H9 (cell line): ENCODE measurements at regions not wholly inside any gene's neighbourhood (a gene's known extent, or its start where the extent isn't known, plus 50 kb on each side); places are given as distances from the start of the nearest gene placed in this dataset.
A peak's percentile ranks its signal among the peaks of the same experiment; 100 is the strongest.

Experiments used
- DNase-seq: peaks from one replicate; pipeline ENCODE4 v3.0.0-alpha.2; 2017
- H2AFZ ChIP-seq: one replicate; pipeline ENCODE4 v1.6.1; 2013; ENCODE audit warnings: mild to moderate bottlenecking, low read length, control low read depth, moderate library complexity
- H2AK5ac ChIP-seq: 2 replicates; pipeline ENCODE4 v1.6.1; 2013; ENCODE audit warnings: low read length, control low read depth, mixed read lengths; ENCODE audit not compliant: insufficient read length
- H2BK120ac ChIP-seq: one replicate; pipeline ENCODE4 v1.6.1; 2013; ENCODE audit warnings: low read depth, mild to moderate bottlenecking, low read length, control low read depth, inconsistent platforms; ENCODE audit not compliant: poor library complexity, severe bottlenecking
- H2BK12ac ChIP-seq: 2 replicates; pipeline ENCODE4 v1.6.1; 2013; ENCODE audit warnings: low read length, control low read depth, mixed read lengths, low read depth; ENCODE audit not compliant: insufficient read length
- H2BK15ac ChIP-seq: 2 replicates; pipeline ENCODE4 v1.6.1; 2013; ENCODE audit warnings: low read depth, low read length, control low read depth
- H2BK20ac ChIP-seq: one replicate; pipeline ENCODE4 v1.6.1; 2013; ENCODE audit warnings: low read depth, mild to moderate bottlenecking, low read length, control low read depth, inconsistent platforms; ENCODE audit not compliant: poor library complexity, severe bottlenecking
- H2BK5ac ChIP-seq: 2 replicates; pipeline ENCODE4 v1.6.1; 2013; ENCODE audit warnings: low read length, control low read depth, mixed read lengths; ENCODE audit not compliant: insufficient read length
- H3K14ac ChIP-seq: 2 replicates; pipeline ENCODE4 v1.6.1; 2013; ENCODE audit warnings: low read length, control low read depth; ENCODE audit not compliant: insufficient read depth
- H3K18ac ChIP-seq: 2 replicates; pipeline ENCODE4 v1.6.1; 2013; ENCODE audit warnings: low read depth, mild to moderate bottlenecking, mixed read lengths, low read length, control low read depth; ENCODE audit not compliant: insufficient read length
- H3K23ac ChIP-seq: 2 replicates; pipeline ENCODE4 v1.6.1; 2013; ENCODE audit warnings: low read length, control low read depth, mixed read lengths, low read depth; ENCODE audit not compliant: insufficient read length
- H3K23me2 ChIP-seq: 2 replicates; pipeline ENCODE4 v1.6.1; 2013; ENCODE audit warnings: low read depth, mild to moderate bottlenecking, mixed read lengths, low read length, control low read depth; ENCODE audit not compliant: insufficient read length, poor library complexity, severe bottlenecking
- H3K27ac ChIP-seq: 2 replicates; pipeline ENCODE4 v1.5.1; 2013; ENCODE audit warnings: low read length, control low read depth, mixed read lengths, low read depth; ENCODE audit not compliant: insufficient read length
- H3K27me3 ChIP-seq: 2 replicates; pipeline ENCODE4 v1.6.1; 2013; ENCODE audit warnings: low read length, control low read depth, inconsistent platforms; ENCODE audit not compliant: insufficient read depth
- H3K4ac ChIP-seq: 2 replicates; pipeline ENCODE4 v1.6.1; 2013; ENCODE audit warnings: low read depth, mild to moderate bottlenecking, control low read depth, inconsistent platforms, low read length, moderate library complexity
- H3K4me1 ChIP-seq: 2 replicates; pipeline ENCODE4 v1.6.1; 2013; ENCODE audit warnings: low read length, control low read depth, inconsistent platforms; ENCODE audit not compliant: insufficient read depth
- H3K4me2 ChIP-seq: 2 replicates; pipeline ENCODE4 v1.6.1; 2013; ENCODE audit warnings: low read length, control low read depth, mixed read lengths; ENCODE audit not compliant: insufficient read length, insufficient read depth
- H3K56ac ChIP-seq: 2 replicates; pipeline ENCODE4 v1.6.1; 2013; ENCODE audit warnings: low read depth, mild to moderate bottlenecking, mixed read lengths, low read length, control low read depth; ENCODE audit not compliant: insufficient read length
- H3K79me1 ChIP-seq: 2 replicates; pipeline ENCODE4 v1.6.1; 2013; ENCODE audit warnings: low read depth, mild to moderate bottlenecking, moderate library complexity, low read length, control low read depth, inconsistent platforms; ENCODE audit not compliant: insufficient read depth, poor library complexity, severe bottlenecking
- H3K79me2 ChIP-seq: 2 replicates; pipeline ENCODE4 v1.6.1; 2013; ENCODE audit warnings: low read length, control low read depth, inconsistent platforms; ENCODE audit not compliant: insufficient read depth
- H3K9ac ChIP-seq: 2 replicates; pipeline ENCODE4 v1.6.1; 2013; ENCODE audit warnings: low read length, control low read depth, mixed read lengths; ENCODE audit not compliant: insufficient read length; ENCODE audit errors: extremely low read depth
- H3K9me3 ChIP-seq: one replicate; pipeline ENCODE4 v1.6.1; 2013; ENCODE audit warnings: low read depth, low read length, inconsistent platforms; ENCODE audit not compliant: control insufficient read depth
- H3T11ph ChIP-seq: one replicate; pipeline ENCODE4 v1.6.1; 2013; ENCODE audit warnings: mild to moderate bottlenecking, low read length, control low read depth, inconsistent platforms
- H4K20me1 ChIP-seq: one replicate; pipeline ENCODE4 v1.6.1; 2013; ENCODE audit not compliant: control insufficient read depth, insufficient read length, insufficient read depth
- H4K5ac ChIP-seq: 2 replicates; pipeline ENCODE4 v1.6.1; 2013; ENCODE audit warnings: low read depth, mild to moderate bottlenecking, mixed read lengths, low read length, control low read depth; ENCODE audit not compliant: insufficient read length
- H4K8ac ChIP-seq: replicated peaks from 2 replicates; pipeline ENCODE4 v1.6.1; 2013; ENCODE audit warnings: low read length, control low read depth, mixed read lengths, low read depth; ENCODE audit not compliant: insufficient read length
- H4K91ac ChIP-seq: 2 replicates; pipeline ENCODE4 v1.6.1; 2013; ENCODE audit warnings: low read depth, mild to moderate bottlenecking, moderate library complexity, mixed read lengths, low read length, control low read depth; ENCODE audit not compliant: insufficient read length
- H3K27ac Mint-ChIP-seq, 3 experiments: 2 replicates in 2 of 3; 3 replicates in 1 of 3; pipeline ENCODE4 v1.8.0; 2020 to 2021; ENCODE audit warnings: mixed read lengths in 3 of 3, mild to moderate bottlenecking in 1 of 3, moderate library complexity in 1 of 3
- H3K27me3 Mint-ChIP-seq: 2 replicates; pipeline ENCODE4 v1.8.0; 2021; ENCODE audit warnings: low read depth, mild to moderate bottlenecking, moderate library complexity, mixed read lengths
- H3K36me3 Mint-ChIP-seq, 3 experiments: 2 replicates in 2 of 3; 3 replicates in 1 of 3; pipeline ENCODE4 v1.8.0; 2020 to 2021; ENCODE audit warnings: low read depth in 3 of 3, mixed read lengths in 3 of 3; ENCODE audit not compliant: insufficient read depth in 1 of 3
- H3K4me1 Mint-ChIP-seq, 2 experiments: 2 replicates each; pipeline ENCODE4 v1.8.0; 2020; ENCODE audit warnings: mixed read lengths in 2 of 2
- H3K4me3 Mint-ChIP-seq, 2 experiments: 2 replicates in 1 of 2; 3 replicates in 1 of 2; pipeline ENCODE4 v1.8.0; 2020 to 2021; ENCODE audit warnings: mild to moderate bottlenecking in 2 of 2, mixed read lengths in 2 of 2, moderate library complexity in 1 of 2
- H3K9me3 Mint-ChIP-seq, 2 experiments: 2 replicates in 1 of 2; 3 replicates in 1 of 2; pipeline ENCODE4 v1.8.0; 2020; ENCODE audit warnings: mild to moderate bottlenecking in 2 of 2, mixed read lengths in 2 of 2, moderate library complexity in 1 of 2
- WGBS: extraction: QIAGEN DNeasy Blood & Tissue Kit; methylation state at CpG from one replicate; pipeline ENCODE4 v1.1.7; 2013; ENCODE audit warnings: missing lambda C conversion rate, low lambda C conversion rate, mixed read lengths; ENCODE audit not compliant: insufficient read length; ENCODE audit errors: extremely low coverage; 5-methylcytosine and 5-hydroxymethylcytosine counted together
- TF ChIP-seq, protein P1 (sequence below): fragments of 200-600 bp; sonication (generic); conservative IDR thresholded peaks from 3 replicates; pipeline ENCODE4 v1.8.0; 2021; ENCODE audit warnings: antibody characterized with exemption, mild to moderate bottlenecking

DNA sequence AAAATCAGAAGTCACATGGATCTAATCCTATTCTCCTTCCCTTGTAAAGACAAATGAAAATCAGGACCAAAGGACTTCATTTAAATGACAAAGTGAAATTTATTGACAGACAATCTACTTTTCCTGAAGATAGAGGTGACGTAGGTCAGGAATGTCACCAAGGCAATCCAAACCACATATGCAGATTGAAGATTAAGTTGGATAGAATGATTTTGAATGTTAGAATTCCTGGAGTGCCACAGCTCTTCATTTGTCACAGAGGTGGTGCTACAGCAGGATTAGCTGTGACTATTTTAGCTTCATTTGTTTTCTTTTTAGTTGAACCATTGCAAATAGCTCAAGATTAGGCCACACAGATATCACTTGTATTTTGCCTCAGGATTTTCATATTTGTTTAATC, 736.0 kb upstream of the ARRDC3 start:
- no peak overlapping the region for H3K56ac ChIP-seq
- H3T11ph ChIP-seq = no peak overlapping the region
- H2BK15ac ChIP-seq = no peak overlapping the region
- no CpG with 5 or more reads among the region's 1 CpG for WGBS
- no peak overlapping the region for H2BK5ac ChIP-seq
- H4K8ac ChIP-seq = no peak overlapping the region
- H2AK5ac ChIP-seq = no peak overlapping the region
- TF ChIP-seq, protein P1, sequence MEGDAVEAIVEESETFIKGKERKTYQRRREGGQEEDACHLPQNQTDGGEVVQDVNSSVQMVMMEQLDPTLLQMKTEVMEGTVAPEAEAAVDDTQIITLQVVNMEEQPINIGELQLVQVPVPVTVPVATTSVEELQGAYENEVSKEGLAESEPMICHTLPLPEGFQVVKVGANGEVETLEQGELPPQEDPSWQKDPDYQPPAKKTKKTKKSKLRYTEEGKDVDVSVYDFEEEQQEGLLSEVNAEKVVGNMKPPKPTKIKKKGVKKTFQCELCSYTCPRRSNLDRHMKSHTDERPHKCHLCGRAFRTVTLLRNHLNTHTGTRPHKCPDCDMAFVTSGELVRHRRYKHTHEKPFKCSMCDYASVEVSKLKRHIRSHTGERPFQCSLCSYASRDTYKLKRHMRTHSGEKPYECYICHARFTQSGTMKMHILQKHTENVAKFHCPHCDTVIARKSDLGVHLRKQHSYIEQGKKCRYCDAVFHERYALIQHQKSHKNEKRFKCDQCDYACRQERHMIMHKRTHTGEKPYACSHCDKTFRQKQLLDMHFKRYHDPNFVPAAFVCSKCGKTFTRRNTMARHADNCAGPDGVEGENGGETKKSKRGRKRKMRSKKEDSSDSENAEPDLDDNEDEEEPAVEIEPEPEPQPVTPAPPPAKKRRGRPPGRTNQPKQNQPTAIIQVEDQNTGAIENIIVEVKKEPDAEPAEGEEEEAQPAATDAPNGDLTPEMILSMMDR = no peak
- H3K18ac ChIP-seq = no peak overlapping the region
- H4K5ac ChIP-seq = no peak overlapping the region
- H3K27ac ChIP-seq = no peak overlapping the region
- no peaks in the 10 kb centered on the region for H3K79me2 ChIP-seq
- no peaks in the 10 kb centered on the region for H3K9me3 Mint-ChIP-seq
- no peaks in the 10 kb centered on the region for H3K23me2 ChIP-seq
- H3K9me3 ChIP-seq = no peaks in the 10 kb centered on the region
- no peaks in the 10 kb centered on the region for H3K4me1 ChIP-seq
- no peak overlapping the region for H4K91ac ChIP-seq
- H2AFZ ChIP-seq = no peak overlapping the region
- no peaks in the 10 kb centered on the region for H4K20me1 ChIP-seq
- H3K23ac ChIP-seq = no peak overlapping the region
- no peaks in the 10 kb centered on the region for H3K36me3 Mint-ChIP-seq
- H2BK20ac ChIP-seq = no peak overlapping the region
- H3K9ac ChIP-seq = no peak overlapping the region
- H2BK120ac ChIP-seq = no peak overlapping the region
- no peak for DNase-seq
- H3K79me1 ChIP-seq = no peaks in the 10 kb centered on the region
- H3K4ac ChIP-seq = no peak overlapping the region
- H3K4me3 Mint-ChIP-seq = no peak overlapping the region
- H3K4me1 Mint-ChIP-seq = peaks cover 11 to 15% of the 10 kb centered on the region in 2 experiments
- H3K14ac ChIP-seq = no peak overlapping the region
- H3K27me3 ChIP-seq = no peaks in the 10 kb centered on the region
- H3K27ac Mint-ChIP-seq = peak overlapping the region in 2 of 3 experiments; percentile 41 to 59; a peak in 3 of 7 replicates
- H3K27me3 Mint-ChIP-seq = no peaks in the 10 kb centered on the region
- H2BK12ac ChIP-seq = no peak overlapping the region
- H3K4me2 ChIP-seq = no peak overlapping the region
